Gastroesophageal sphincter (tissue), 3 donors: ENCODE measurements at regions not wholly inside any gene's neighbourhood (a gene's known extent, or its start where the extent isn't known, plus 50 kb on each side); places are given as distances from the start of the nearest gene placed in this dataset.

Experiments used
- CTCF ChIP-seq, 4 experiments: fragments of 200-600 bp in 2 of 4; fragments of 450-650 bp in 2 of 4; sonication (generic) in 1 of 4; IDR thresholded peaks; one replicate each; pipeline ENCODE4 v1.5.1; 2017 to 2019; ENCODE audit warnings: antibody characterized with exemption in 4 of 4, mild to moderate bottlenecking in 2 of 4, moderate library complexity in 2 of 4
- EP300 ChIP-seq: sonication (generic); formaldehyde crosslinking; IDR thresholded peaks from one replicate; pipeline ENCODE4 v1.6.1; 2017; ENCODE audit warnings: antibody characterized with exemption, mild to moderate bottlenecking
- POLR2A ChIP-seq, 2 donors: fragments of 450-650 bp; IDR thresholded peaks; one replicate each; pipeline ENCODE4 v1.6.1; 2017; ENCODE audit warnings: antibody characterized with exemption in 2 of 2, mild to moderate bottlenecking in 2 of 2, moderate library complexity in 1 of 2
- POLR2AphosphoS5 ChIP-seq: sonication (generic); formaldehyde crosslinking; IDR thresholded peaks from one replicate; pipeline ENCODE4 v1.6.1; 2017; ENCODE audit warnings: antibody characterized with exemption

GRCh38 chr16:64784635-64785034 lies 337.2 kb downstream of the CDH11 start:
- TF ChIP-seq POLR2AphosphoS5 = no peak
- no peak for TF ChIP-seq CTCF (IDR thresholded peaks at IDR 0.05)
- no peak for TF ChIP-seq POLR2A (IDR thresholded peaks at IDR 0.05)
- no peak for TF ChIP-seq EP300
